ENCODE measurements at regions not wholly inside any gene's neighbourhood (a gene's known extent, or its start where the extent isn't known, plus 50 kb on each side); places are given as distances from the start of the nearest gene placed in this dataset.

- Histone ChIP-seq H3K9me2 (replicated peaks; ENCODE audit: insufficient read depth) (no peaks in the 10 kb centered on the region), H3K27me3 (no peaks in the 10 kb centered on the region), H3K9me3 (ENCODE audit: low read depth) (no peaks in the 10 kb centered on the region), H3K4me2 (peak overlapping the region; percentile 30), H3K27ac (no peak overlapping the region), H2AFZ (no peak overlapping the region), H3K79me2 (no peaks in the 10 kb centered on the region), H3K4me3 (no peak overlapping the region), H3K4me1 (ENCODE audit: insufficient read depth) (peaks cover 4% of the 10 kb centered on the region), H3K36me3 (replicated peaks; ENCODE audit: insufficient read depth, low read depth) (no peaks in the 10 kb centered on the region), H4K20me1 (ENCODE audit: insufficient read depth, poor library complexity, severe bottlenecking) (no peaks in the 10 kb centered on the region)
- peak; percentile 66 for DNase-seq (ENCODE audit: low spot score)
- TF ChIP-seq CTCF (IDR thresholded peaks at IDR 0.05; ENCODE audit: poor library complexity) (no peak), EZH2 (IDR thresholded peaks at IDR 0.05; ENCODE audit: borderline replicate concordance) (no peak), EZH2phosphoT487 (IDR thresholded peaks at IDR 0.05; ENCODE audit: low read depth, severe bottlenecking, unreplicated experiment) (no peak)
- 40% methylated on average over 10 of the region's 10 CpGs for WGBS (ENCODE audit: low lambda C conversion rate, missing lambda C conversion rate)
Measured at GRCh38 chr17:70661342-70662222, 492.2 kb downstream of the KCNJ2 start.

DNA sequence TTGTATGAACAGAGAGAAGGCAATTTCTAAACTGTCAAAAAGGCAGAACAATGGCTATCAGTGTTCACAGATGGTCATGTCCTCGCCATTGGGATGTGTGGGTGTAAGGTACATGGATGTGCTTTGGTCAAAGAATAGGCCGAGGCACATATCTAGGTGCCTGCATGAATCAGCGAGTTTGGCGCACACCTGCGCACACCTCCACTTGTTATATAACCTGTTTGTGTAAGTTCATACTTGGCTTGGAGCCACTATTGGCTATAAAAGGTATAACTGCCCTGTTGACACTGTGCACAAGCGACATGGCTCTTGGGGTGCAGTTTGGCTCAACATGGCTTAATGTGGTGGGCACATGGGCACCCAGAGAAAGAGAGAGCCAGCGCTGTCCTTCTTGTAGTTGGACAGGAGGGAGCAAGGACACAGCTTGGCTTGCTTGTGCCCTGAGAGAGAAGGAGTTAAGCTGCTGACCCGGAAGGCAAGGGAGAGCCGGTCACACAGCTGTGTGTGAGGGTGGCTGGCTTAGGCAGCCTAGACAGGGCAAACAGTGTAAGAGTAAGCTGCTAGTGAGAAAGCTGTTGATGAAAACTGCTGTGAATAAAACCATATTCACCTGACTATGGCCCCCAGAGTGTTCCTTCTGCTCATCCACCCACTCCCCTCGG lies 499.1 kb downstream of the KCNJ2 start:
- Histone ChIP-seq H3K79me2 (no peaks in the 10 kb centered on the region), H4K20me1 (ENCODE audit: insufficient read depth, poor library complexity, severe bottlenecking) (no peaks in the 10 kb centered on the region), H3K4me2 (no peak overlapping the region), H3K36me3 (replicated peaks; ENCODE audit: insufficient read depth, low read depth) (no peaks in the 10 kb centered on the region), H3K27me3 (no peaks in the 10 kb centered on the region), H3K9me3 (ENCODE audit: low read depth) (no peaks in the 10 kb centered on the region), H3K27ac (no peak overlapping the region), H2AFZ (no peak overlapping the region), H3K9me2 (replicated peaks; ENCODE audit: insufficient read depth) (no peaks in the 10 kb centered on the region), H3K4me3 (no peak overlapping the region), H3K4me1 (ENCODE audit: insufficient read depth) (no peaks in the 10 kb centered on the region)
- TF ChIP-seq EZH2phosphoT487 (IDR thresholded peaks at IDR 0.05; ENCODE audit: low read depth, severe bottlenecking, unreplicated experiment) (no peak), EZH2 (IDR thresholded peaks at IDR 0.05; ENCODE audit: borderline replicate concordance) (no peak), CTCF (IDR thresholded peaks at IDR 0.05; ENCODE audit: poor library complexity) (no peak)
- DNase-seq (ENCODE audit: low spot score) = no peak
- 90% methylated on average over 10 of the region's 10 CpGs for WGBS (ENCODE audit: low lambda C conversion rate, missing lambda C conversion rate)

GRCh38 chr17:70668938-70669778 lies 499.8 kb downstream of the KCNJ2 start:
- no peaks in the 10 kb centered on the region for H3K36me3 ChIP-seq (replicated peaks; ENCODE audit: insufficient read depth, low read depth)
- TF ChIP-seq EZH2phosphoT487 (IDR thresholded peaks at IDR 0.05; ENCODE audit: low read depth, severe bottlenecking, unreplicated experiment) (no peak), CTCF (IDR thresholded peaks at IDR 0.05; ENCODE audit: poor library complexity) (no peak), EZH2 (IDR thresholded peaks at IDR 0.05; ENCODE audit: borderline replicate concordance) (no peak)
- no peak for DNase-seq (ENCODE audit: low spot score)
- H3K4me2 ChIP-seq = no peak overlapping the region
- H3K27me3 ChIP-seq = no peaks in the 10 kb centered on the region
- no peaks in the 10 kb centered on the region for H3K9me3 ChIP-seq (ENCODE audit: low read depth)
- H3K4me3 ChIP-seq = no peak overlapping the region
- H2AFZ ChIP-seq = no peak overlapping the region
- H4K20me1 ChIP-seq (ENCODE audit: insufficient read depth, poor library complexity, severe bottlenecking) = no peaks in the 10 kb centered on the region
- no peak overlapping the region for H3K27ac ChIP-seq
- H3K4me1 ChIP-seq (ENCODE audit: insufficient read depth) = no peaks in the 10 kb centered on the region
- 95% methylated on average over 13 of the region's 13 CpGs for WGBS (ENCODE audit: low lambda C conversion rate, missing lambda C conversion rate)
- H3K9me2 ChIP-seq (replicated peaks; ENCODE audit: insufficient read depth) = no peaks in the 10 kb centered on the region
- H3K79me2 ChIP-seq = no peaks in the 10 kb centered on the region

Measured in hepatocyte (in vitro differentiated cells).